GM19467 (cell line): ENCODE measurements at regions not wholly inside any gene's neighbourhood (a gene's known extent, or its start where the extent isn't known, plus 50 kb on each side); places are given as distances from the start of the nearest gene placed in this dataset.
"Not testable (repeated sequence)": the region's sequence is repeated elsewhere in the genome, so short reads cannot be mapped to it uniquely, and the experiment has no call there.

Source experiments
- ATAC-seq: cut with Tn5 transposase; IDR thresholded peaks from one replicate; pipeline ENCODE4 v1.9.1; 2021; ENCODE audit warnings: mild to moderate bottlenecking, moderate library complexity; ENCODE audit not compliant: unreplicated experiment

- ATAC-seq: not testable (repeated sequence)
Measured at GRCh38 chr18:53821141-53821540, 403.3 kb downstream of the MBD2 start.

- no peak for ATAC-seq
Measured at GRCh38 chr18:53819671-53820070, 404.8 kb downstream of the MBD2 start.

- ATAC-seq: no peak
Measured at GRCh38 chr18:53819174-53819573, 405.3 kb downstream of the MBD2 start.

GRCh38 chr18:53817976-53818950 is 406.2 kb downstream of the MBD2 start:
- ATAC-seq: no peak

GRCh38 chr18:53800171-53800570 is 424.3 kb downstream of the MBD2 start:
- ATAC-seq: no peak

GRCh38 chr18:53799134-53799533 is 425.3 kb downstream of the MBD2 start:
- ATAC-seq: no peak

- no peak for ATAC-seq
Measured at GRCh38 chr18:53798516-53798915, 426.0 kb downstream of the MBD2 start.

GRCh38 chr18:53797998-53798495 is 426.4 kb downstream of the MBD2 start:
- no peak for ATAC-seq

GRCh38 chr18:53796040-53796729 is 428.3 kb downstream of the MBD2 start:
- ATAC-seq: no peak

- no peak for ATAC-seq
Measured at GRCh38 chr18:53795610-53796009, 428.9 kb downstream of the MBD2 start.

GRCh38 chr18:53795061-53795460 is 429.4 kb downstream of the MBD2 start:
- no peak for ATAC-seq

GRCh38 chr18:53792762-53793161 is 431.7 kb downstream of the MBD2 start:
- ATAC-seq: no peak

GRCh38 chr18:53790786-53791185 is 433.7 kb downstream of the MBD2 start:
- no peak for ATAC-seq

- no peak for ATAC-seq
Measured at GRCh38 chr18:53789376-53790247, 434.9 kb downstream of the MBD2 start.

GRCh38 chr18:53785811-53786210 is 438.7 kb downstream of the MBD2 start:
- ATAC-seq: no peak

GRCh38 chr18:53784253-53784652 is 440.2 kb downstream of the MBD2 start:
- no peak for ATAC-seq

- no peak for ATAC-seq
Measured at GRCh38 chr18:53780666-53781065, 443.8 kb downstream of the MBD2 start.

GRCh38 chr18:53772293-53772692 is 452.2 kb downstream of the MBD2 start:
- no peak for ATAC-seq

- no peak for ATAC-seq
Measured at GRCh38 chr18:53771664-53772063, 452.8 kb downstream of the MBD2 start.

- ATAC-seq: no peak
Measured at GRCh38 chr18:53765211-53765610, 459.3 kb downstream of the MBD2 start.

- no peak for ATAC-seq
Measured at GRCh38 chr18:53764086-53764485, 460.4 kb downstream of the MBD2 start.
